H1 (cell line): ENCODE measurements at regions not wholly inside any gene's neighbourhood (a gene's known extent, or its start where the extent isn't known, plus 50 kb on each side); places are given as distances from the start of the nearest gene placed in this dataset.

Experiments used
- EZH2 ChIP-seq: fragments of 200-600 bp; sonication (generic); IDR thresholded peaks from 2 replicates; pipeline ENCODE4 v1.7.1; 2012; ENCODE audit warnings: low read depth, mild to moderate bottlenecking, moderate library complexity, low read length, inconsistent platforms; ENCODE audit not compliant: severe bottlenecking
- GABPA ChIP-seq: IDR thresholded peaks from 2 replicates; pipeline ENCODE4 v1.6.1; 2011; ENCODE audit warnings: mild to moderate bottlenecking, low read length, moderate library complexity, borderline replicate concordance; ENCODE audit not compliant: insufficient read depth
- GTF2F1 ChIP-seq: IDR thresholded peaks from 2 replicates; pipeline ENCODE4 v1.6.1; 2012; ENCODE audit warnings: low read depth, low read length, improper control_type of control experiment, borderline replicate concordance
- JUN ChIP-seq: IDR thresholded peaks from 2 replicates; pipeline ENCODE4 v1.6.1; 2011; ENCODE audit warnings: low read depth, mild to moderate bottlenecking, improper control_type of control experiment, low read length
- PHF8 ChIP-seq: fragments of 200-600 bp; sonication (generic); conservative IDR thresholded peaks from 2 replicates; pipeline ENCODE4 v1.7.1; 2012; ENCODE audit warnings: low read depth, mild to moderate bottlenecking, inconsistent platforms, low read length, moderate library complexity
- YY1 ChIP-seq: IDR thresholded peaks from 2 replicates; pipeline ENCODE4 v1.6.1; 2011; ENCODE audit warnings: low read depth, mild to moderate bottlenecking, low read length
- TF ChIP-seq, protein P1 (sequence below), 3 experiments: IDR thresholded peaks; 1 replicate in 2 of 3; 2 replicates in 1 of 3; pipeline versions ENCODE4 v1.5.1 to v1.6.1; 2011; ENCODE audit warnings: low read length in 3 of 3, mild to moderate bottlenecking in 3 of 3, inconsistent platforms in 2 of 3, low read depth in 1 of 3, moderate library complexity in 1 of 3; ENCODE audit not compliant: insufficient read depth in 1 of 3; ENCODE audit errors: control extremely low read depth in 1 of 3

DNA sequence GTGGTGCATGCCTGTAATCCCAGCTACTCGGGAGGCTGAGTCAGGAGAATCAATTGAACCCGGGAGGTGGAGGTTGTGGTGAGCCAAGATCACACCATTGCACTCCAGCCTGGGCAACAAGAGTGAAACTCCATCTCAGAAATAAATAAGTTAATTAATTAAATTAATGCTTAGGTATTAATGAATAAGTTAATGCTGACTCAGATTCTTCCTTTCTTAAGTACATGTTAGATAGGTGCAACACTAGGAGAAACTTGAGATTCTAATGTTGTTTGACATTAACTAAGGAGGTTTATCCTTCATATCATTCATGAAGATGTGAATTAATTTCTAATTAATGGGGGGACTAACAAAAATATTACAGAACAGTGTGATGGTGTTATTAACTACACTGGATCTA, 812.6 kb upstream of the SPRY2 start:
- TF ChIP-seq, protein P1, sequence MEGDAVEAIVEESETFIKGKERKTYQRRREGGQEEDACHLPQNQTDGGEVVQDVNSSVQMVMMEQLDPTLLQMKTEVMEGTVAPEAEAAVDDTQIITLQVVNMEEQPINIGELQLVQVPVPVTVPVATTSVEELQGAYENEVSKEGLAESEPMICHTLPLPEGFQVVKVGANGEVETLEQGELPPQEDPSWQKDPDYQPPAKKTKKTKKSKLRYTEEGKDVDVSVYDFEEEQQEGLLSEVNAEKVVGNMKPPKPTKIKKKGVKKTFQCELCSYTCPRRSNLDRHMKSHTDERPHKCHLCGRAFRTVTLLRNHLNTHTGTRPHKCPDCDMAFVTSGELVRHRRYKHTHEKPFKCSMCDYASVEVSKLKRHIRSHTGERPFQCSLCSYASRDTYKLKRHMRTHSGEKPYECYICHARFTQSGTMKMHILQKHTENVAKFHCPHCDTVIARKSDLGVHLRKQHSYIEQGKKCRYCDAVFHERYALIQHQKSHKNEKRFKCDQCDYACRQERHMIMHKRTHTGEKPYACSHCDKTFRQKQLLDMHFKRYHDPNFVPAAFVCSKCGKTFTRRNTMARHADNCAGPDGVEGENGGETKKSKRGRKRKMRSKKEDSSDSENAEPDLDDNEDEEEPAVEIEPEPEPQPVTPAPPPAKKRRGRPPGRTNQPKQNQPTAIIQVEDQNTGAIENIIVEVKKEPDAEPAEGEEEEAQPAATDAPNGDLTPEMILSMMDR (IDR thresholded peaks at IDR 0.05; ENCODE audit: control extremely low read depth in 1 of 3, insufficient read depth in 1 of 3, low read depth in 1 of 3, low read length in 3 of 3) = no peak
- TF ChIP-seq GABPA (no peak), GTF2F1 (no peak), JUN (no peak), YY1 (no peak), PHF8 (no peak), EZH2 (no peak)
